CD14-positive monocyte (primary cell): ENCODE measurements at regions not wholly inside any gene's neighbourhood (a gene's known extent, or its start where the extent isn't known, plus 50 kb on each side); places are given as distances from the start of the nearest gene placed in this dataset.

Experiments used
- DNase-seq, 3 donors: peaks; one replicate each; pipeline ENCODE4 v3.0.0-alpha.2; 2011 to 2022
- H2AFZ ChIP-seq: 2 replicates; pipeline ENCODE4 v1.6.0; 2012; ENCODE audit warnings: mild to moderate bottlenecking, low read depth, low read length, inconsistent platforms; ENCODE audit not compliant: insufficient read depth, poor library complexity, severe bottlenecking
- H3K27ac ChIP-seq, 2 donors: 1 replicate in 1 of 2; 2 replicates in 1 of 2; pipeline ENCODE4 v1.5.1; 2012 to 2013; ENCODE audit warnings: low read length in 2 of 2, control low read depth in 1 of 2, inconsistent platforms in 1 of 2, low read depth in 1 of 2, mild to moderate bottlenecking in 1 of 2
- H3K27me3 ChIP-seq, 2 donors: one replicate each; pipeline versions ENCODE4 v1.6.0 to v1.6.1; 2011 to 2013; ENCODE audit warnings: low read length in 2 of 2; ENCODE audit not compliant: control insufficient read depth in 2 of 2, insufficient read depth in 2 of 2
- H3K36me3 ChIP-seq, 2 donors: replicated peaks in 1 of 2; 1 replicate in 1 of 2; 2 replicates in 1 of 2; pipeline versions ENCODE4 v1.5.1 to v1.6.1; 2012 to 2013; ENCODE audit warnings: low read length in 2 of 2, control low read depth in 1 of 2, inconsistent platforms in 1 of 2, mild to moderate bottlenecking in 1 of 2; ENCODE audit not compliant: insufficient read depth in 2 of 2, control insufficient read depth in 1 of 2
- H3K4me1 ChIP-seq, 2 donors: 1 replicate in 1 of 2; 2 replicates in 1 of 2; pipeline versions ENCODE4 v1.5.1 to v1.6.1; 2012 to 2013; ENCODE audit warnings: low read length in 2 of 2, control low read depth in 1 of 2, inconsistent platforms in 1 of 2, mild to moderate bottlenecking in 1 of 2, moderate library complexity in 1 of 2; ENCODE audit not compliant: insufficient read depth in 2 of 2, control insufficient read depth in 1 of 2
- H3K4me2 ChIP-seq: replicated peaks from 2 replicates; pipeline ENCODE3; 2012; ENCODE audit warnings: low read length, moderate library complexity, mild to moderate bottlenecking; ENCODE audit not compliant: poor library complexity, severe bottlenecking; ENCODE audit errors: extremely low read depth
- H3K4me3 ChIP-seq, 3 experiments: fragments of 200-600 bp in 1 of 3; sonication (generic) in 1 of 3; replicated peaks in 1 of 3; 1 replicate in 2 of 3; 2 replicates in 1 of 3; pipeline ENCODE4 v1.5.1; 2011 to 2013; ENCODE audit warnings: low read length in 3 of 3, mild to moderate bottlenecking in 3 of 3, control low read depth in 2 of 3, low read depth in 2 of 3, inconsistent platforms in 1 of 3, moderate library complexity in 1 of 3
- H3K79me2 ChIP-seq: 2 replicates; pipeline ENCODE4 v1.6.0; 2012; ENCODE audit warnings: mild to moderate bottlenecking, control low read depth, inconsistent platforms, low read length, moderate library complexity; ENCODE audit not compliant: insufficient read depth
- H3K9ac ChIP-seq: 2 replicates; pipeline ENCODE4 v1.6.0; 2017; ENCODE audit warnings: low read length, mild to moderate bottlenecking; ENCODE audit not compliant: insufficient read depth, poor library complexity, severe bottlenecking
- H3K9me3 ChIP-seq, 2 donors: replicated peaks in 1 of 2; 1 replicate in 1 of 2; 2 replicates in 1 of 2; pipeline versions ENCODE4 v1.5.1 to v1.6.1; 2012 to 2013; ENCODE audit warnings: low read length in 2 of 2, control low read depth in 1 of 2; ENCODE audit not compliant: control insufficient read depth in 1 of 2, insufficient read depth in 1 of 2
- H4K20me1 ChIP-seq: 2 replicates; pipeline ENCODE4 v1.6.0; 2012; ENCODE audit warnings: mild to moderate bottlenecking, low read length, control low read depth, moderate library complexity; ENCODE audit not compliant: insufficient read depth
- H3K27ac Mint-ChIP-seq, 7 donors: one replicate each; pipeline ENCODE4 v1.8.0; 2020; ENCODE audit warnings: mild to moderate bottlenecking in 7 of 7, mixed read lengths in 7 of 7, moderate library complexity in 6 of 7, inconsistent platforms in 2 of 7
- H3K27me3 Mint-ChIP-seq, 3 donors: one replicate each; pipeline ENCODE4 v1.8.0; 2021 to 2022; ENCODE audit warnings: low read depth in 3 of 3, mild to moderate bottlenecking in 3 of 3, mixed read lengths in 3 of 3, moderate library complexity in 3 of 3, inconsistent platforms in 1 of 3
- H3K36me3 Mint-ChIP-seq, 2 donors: one replicate each; pipeline ENCODE4 v1.8.0; 2020; ENCODE audit warnings: mixed read lengths in 2 of 2, inconsistent platforms in 1 of 2, mild to moderate bottlenecking in 1 of 2
- H3K4me1 Mint-ChIP-seq: one replicate; pipeline ENCODE4 v1.8.0; 2020; ENCODE audit warnings: mild to moderate bottlenecking, mixed read lengths
- H3K4me3 Mint-ChIP-seq, 2 donors: one replicate each; pipeline ENCODE4 v1.8.0; 2020; ENCODE audit warnings: mild to moderate bottlenecking in 2 of 2, mixed read lengths in 2 of 2, moderate library complexity in 1 of 2
- H3K9me3 Mint-ChIP-seq, 7 donors: one replicate each; pipeline ENCODE4 v1.8.0; 2020 to 2022; ENCODE audit warnings: mixed read lengths in 7 of 7, mild to moderate bottlenecking in 6 of 7, moderate library complexity in 6 of 7, inconsistent platforms in 2 of 7
- WGBS: methylation state at CpG from one replicate; pipeline ENCODE4 v1.1.5; 2013; ENCODE audit warnings: missing lambda C conversion rate; ENCODE audit not compliant: insufficient coverage; 5-methylcytosine and 5-hydroxymethylcytosine counted together
- intact Hi-C, 2 donors: fragments of 100-400 bp; cut with micrococcal nuclease; formaldehyde crosslinking; loops; one replicate each; pipeline versions ENCODE4 v1.15.0 to v1.15.1; 2023
- TF ChIP-seq, protein P1 (sequence below): fragments of 200-600 bp; IDR thresholded peaks from one replicate; pipeline ENCODE4 v1.8.0; 2022; ENCODE audit warnings: antibody characterized with exemption, mild to moderate bottlenecking

DNA sequence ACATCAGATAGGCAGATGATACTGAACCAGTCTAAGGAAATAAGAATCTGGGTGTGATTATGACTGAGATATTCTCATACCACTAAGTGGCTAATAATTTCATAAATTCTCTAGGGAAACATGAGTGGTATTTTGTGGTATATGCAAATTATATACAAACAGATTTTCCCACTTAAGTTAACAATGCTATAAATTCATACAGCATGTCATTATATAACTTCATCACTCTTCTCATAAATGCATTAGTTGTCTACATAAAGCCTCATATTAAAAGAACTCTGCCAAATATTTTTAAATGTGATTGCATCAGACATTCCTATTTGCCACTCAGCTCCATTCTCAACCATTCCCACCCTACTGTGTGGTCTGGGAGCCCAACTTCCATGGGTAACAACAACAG, 226.5 kb downstream of the TLE1 start:
- no peak for DNase-seq
- H3K36me3 Mint-ChIP-seq = no peaks in the 10 kb centered on the region

DNA sequence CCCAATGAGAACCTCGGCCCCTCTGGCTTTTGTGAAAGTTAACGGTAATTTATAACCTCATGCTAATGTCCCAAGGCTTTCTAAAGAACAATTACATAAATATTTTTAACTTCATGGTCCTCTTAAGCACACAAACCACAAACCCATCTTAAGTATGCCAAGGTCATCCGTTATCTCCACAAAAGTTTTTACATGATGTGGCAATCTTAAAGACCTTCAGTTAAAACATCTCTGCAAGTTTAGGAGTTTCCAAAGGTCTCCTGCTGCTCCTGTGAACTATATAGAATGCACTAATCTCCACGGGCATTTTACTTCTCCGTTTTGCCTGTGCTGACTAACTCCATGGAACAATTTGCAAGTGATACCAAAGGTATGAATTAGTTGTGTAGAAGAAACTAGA, 228.2 kb downstream of the TLE1 start:
- no peak for DNase-seq
- no peaks in the 10 kb centered on the region for H3K79me2 ChIP-seq
- H3K4me3 Mint-ChIP-seq = no peak overlapping the region
- no peaks in the 10 kb centered on the region for H3K36me3 ChIP-seq
- H3K4me2 ChIP-seq = no peak overlapping the region
- H3K4me1 ChIP-seq = no peaks in the 10 kb centered on the region
- H3K27ac Mint-ChIP-seq = no peak overlapping the region
- no peaks in the 10 kb centered on the region for H3K9me3 ChIP-seq
- no peaks in the 10 kb centered on the region for H4K20me1 ChIP-seq
- H3K27me3 ChIP-seq = no peaks in the 10 kb centered on the region
- TF ChIP-seq, protein P1, sequence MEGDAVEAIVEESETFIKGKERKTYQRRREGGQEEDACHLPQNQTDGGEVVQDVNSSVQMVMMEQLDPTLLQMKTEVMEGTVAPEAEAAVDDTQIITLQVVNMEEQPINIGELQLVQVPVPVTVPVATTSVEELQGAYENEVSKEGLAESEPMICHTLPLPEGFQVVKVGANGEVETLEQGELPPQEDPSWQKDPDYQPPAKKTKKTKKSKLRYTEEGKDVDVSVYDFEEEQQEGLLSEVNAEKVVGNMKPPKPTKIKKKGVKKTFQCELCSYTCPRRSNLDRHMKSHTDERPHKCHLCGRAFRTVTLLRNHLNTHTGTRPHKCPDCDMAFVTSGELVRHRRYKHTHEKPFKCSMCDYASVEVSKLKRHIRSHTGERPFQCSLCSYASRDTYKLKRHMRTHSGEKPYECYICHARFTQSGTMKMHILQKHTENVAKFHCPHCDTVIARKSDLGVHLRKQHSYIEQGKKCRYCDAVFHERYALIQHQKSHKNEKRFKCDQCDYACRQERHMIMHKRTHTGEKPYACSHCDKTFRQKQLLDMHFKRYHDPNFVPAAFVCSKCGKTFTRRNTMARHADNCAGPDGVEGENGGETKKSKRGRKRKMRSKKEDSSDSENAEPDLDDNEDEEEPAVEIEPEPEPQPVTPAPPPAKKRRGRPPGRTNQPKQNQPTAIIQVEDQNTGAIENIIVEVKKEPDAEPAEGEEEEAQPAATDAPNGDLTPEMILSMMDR = no peak
- intact Hi-C loops = no loop called here
- no peak overlapping the region for H2AFZ ChIP-seq
- no peak overlapping the region for H3K27ac ChIP-seq
- no peaks in the 10 kb centered on the region for H3K36me3 Mint-ChIP-seq
- H3K27me3 Mint-ChIP-seq = peaks cover 0 to 2% (median 1%) of the 10 kb centered on the region in 3 donors
- H3K9ac ChIP-seq = no peak overlapping the region
- no peak overlapping the region for H3K4me3 ChIP-seq
- peaks cover 4% of the 10 kb centered on the region for H3K4me1 Mint-ChIP-seq
- H3K9me3 Mint-ChIP-seq = peaks cover 0 to 7% (median 0%) of the 10 kb centered on the region in 7 donors
- 33% methylated on average over 2 of the region's 5 CpGs for WGBS

More for the DNA sequence above, 226.5 kb downstream of the TLE1 start:
- Histone ChIP-seq H3K79me2 (no peaks in the 10 kb centered on the region), H4K20me1 (no peaks in the 10 kb centered on the region), H2AFZ (no peak overlapping the region), H3K27me3 (no peaks in the 10 kb centered on the region), H3K4me2 (no peak overlapping the region), H3K4me1 (no peaks in the 10 kb centered on the region), H3K36me3 (no peaks in the 10 kb centered on the region), H3K27ac (no peak overlapping the region), H3K9ac (no peak overlapping the region), H3K4me3 (no peak overlapping the region), H3K9me3 (no peaks in the 10 kb centered on the region)
- intact Hi-C loops = no loop called here
- no peak overlapping the region for H3K27ac Mint-ChIP-seq
- H3K9me3 Mint-ChIP-seq = peaks cover 0 to 5% (median 0%) of the 10 kb centered on the region in 7 donors
- TF ChIP-seq, protein P1 = no peak
- no peak overlapping the region for H3K4me3 Mint-ChIP-seq
- peaks cover 4% of the 10 kb centered on the region for H3K4me1 Mint-ChIP-seq
- peaks cover 0 to 2% (median 1%) of the 10 kb centered on the region in 3 donors for H3K27me3 Mint-ChIP-seq
